ENCODE measurements at regions not wholly inside any gene's neighbourhood (a gene's known extent, or its start where the extent isn't known, plus 50 kb on each side); places are given as distances from the start of the nearest gene placed in this dataset.

DNA sequence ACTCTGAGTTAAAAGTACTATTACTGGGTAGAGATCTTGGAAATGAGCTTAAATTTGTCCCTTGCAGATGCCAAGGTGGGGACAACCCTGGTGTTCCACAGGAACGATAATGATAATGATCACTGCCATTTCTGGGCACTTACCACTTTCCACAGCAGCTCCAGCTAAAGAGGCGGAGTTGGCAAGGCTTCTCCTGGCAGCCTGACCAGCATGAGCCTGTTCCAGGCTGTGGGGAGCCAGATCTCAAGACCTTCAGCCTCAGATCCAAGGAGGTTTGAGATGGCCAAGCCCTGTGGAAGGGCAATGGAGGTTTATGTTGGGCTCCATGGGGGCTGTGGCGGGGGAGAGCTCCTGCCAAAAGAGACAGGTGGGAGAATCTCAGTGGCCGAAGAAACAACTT, 244.9 kb upstream of the MVB12B start:
- intact Hi-C loops (cut with DNase I, micrococcal nuclease), result no loop called here
- DNase-seq (no peak), ATAC-seq (no peak)

DNA sequence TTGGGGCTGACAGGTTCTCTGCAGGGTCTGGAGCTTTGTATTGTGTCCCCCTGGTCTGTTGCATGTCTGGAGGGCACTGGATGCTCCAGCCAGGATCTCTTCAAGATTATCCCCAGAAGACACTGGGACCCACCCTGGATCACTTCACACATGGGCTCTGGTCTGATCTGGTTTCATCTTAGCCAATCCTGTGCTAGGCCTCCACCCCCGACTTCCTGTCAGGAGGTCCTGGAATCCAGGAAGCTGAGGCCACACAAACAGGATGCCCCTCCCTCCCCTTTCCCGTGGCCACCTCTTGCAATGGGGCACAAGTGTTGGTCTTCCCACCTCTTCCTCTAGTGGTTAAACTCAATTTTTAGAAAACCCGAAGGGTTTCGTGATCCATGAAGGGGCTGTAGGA, 242.6 kb upstream of the MVB12B start:
- ATAC-seq (no peak), DNase-seq (no peak)
- intact Hi-C loops (cut with DNase I, micrococcal nuclease), result no loop called here

DNA sequence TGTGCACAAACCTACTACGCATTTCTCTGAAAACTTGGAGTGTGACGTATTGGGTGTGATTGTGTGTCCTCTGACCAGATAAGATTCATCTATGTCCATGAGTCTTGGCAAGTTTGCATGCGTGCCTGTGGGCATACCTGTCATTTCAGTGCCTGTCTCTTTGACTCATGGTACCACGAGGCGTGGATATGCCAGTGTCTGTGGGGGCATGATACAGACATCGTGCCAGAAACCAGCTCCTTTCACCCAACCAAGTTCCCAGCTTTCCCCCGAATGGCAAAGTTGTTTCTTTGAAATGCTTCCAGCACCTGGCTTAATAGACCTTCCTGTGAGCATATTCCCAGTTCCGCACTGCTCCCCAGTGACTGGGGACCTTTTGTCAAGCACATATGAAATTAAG, 241.9 kb upstream of the MVB12B start:
- intact Hi-C loops (cut with DNase I, micrococcal nuclease), result no loop called here
- no peak for ATAC-seq

DNA sequence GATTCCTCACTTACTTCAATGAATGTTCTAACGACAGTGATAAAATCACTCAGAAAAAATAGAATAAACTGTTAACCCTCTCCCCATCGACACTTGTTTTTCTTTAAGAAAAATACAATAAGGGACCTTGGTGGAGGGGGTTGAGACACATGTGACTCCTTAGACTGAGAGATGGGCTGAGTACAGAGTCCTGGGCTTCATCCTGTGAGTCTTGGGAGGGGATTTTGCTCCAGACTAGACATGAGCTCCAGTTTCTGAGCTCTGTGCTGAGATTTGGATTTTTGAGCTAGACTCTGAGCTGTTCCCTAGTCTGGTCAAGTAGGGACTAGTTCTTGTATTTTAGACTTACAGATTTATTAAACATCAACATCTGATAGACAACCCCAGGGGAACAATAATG, 241.5 kb upstream of the MVB12B start:
- intact Hi-C loops (cut with DNase I, micrococcal nuclease), result no loop called here
- no peak for DNase-seq
- no peak for ATAC-seq

More for the DNA sequence above, 241.9 kb upstream of the MVB12B start:
- DNase-seq, result no peak

DNA sequence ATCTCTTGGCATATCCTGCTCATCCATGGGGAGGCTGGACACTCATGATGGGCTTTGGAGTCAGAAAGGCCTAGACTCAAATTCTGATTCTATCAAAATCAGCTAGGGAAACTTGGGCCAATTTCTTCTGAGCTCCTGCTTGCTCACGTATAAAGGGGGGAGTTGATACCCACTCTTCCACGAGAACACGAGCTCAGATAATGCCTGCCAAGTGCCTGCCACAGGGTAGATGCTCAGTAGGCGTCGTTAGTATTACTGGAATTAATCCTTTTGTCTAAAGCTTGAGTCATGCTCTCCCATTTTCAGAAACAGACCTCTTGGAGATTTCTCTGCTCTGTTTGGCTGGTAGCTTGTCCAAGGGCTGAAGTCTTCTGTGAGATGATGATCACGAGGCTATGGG, 238.3 kb upstream of the MVB12B start:
- no peak for ATAC-seq
- intact Hi-C loops (cut with DNase I, micrococcal nuclease), result no loop called here
- DNase-seq, result no peak

DNA sequence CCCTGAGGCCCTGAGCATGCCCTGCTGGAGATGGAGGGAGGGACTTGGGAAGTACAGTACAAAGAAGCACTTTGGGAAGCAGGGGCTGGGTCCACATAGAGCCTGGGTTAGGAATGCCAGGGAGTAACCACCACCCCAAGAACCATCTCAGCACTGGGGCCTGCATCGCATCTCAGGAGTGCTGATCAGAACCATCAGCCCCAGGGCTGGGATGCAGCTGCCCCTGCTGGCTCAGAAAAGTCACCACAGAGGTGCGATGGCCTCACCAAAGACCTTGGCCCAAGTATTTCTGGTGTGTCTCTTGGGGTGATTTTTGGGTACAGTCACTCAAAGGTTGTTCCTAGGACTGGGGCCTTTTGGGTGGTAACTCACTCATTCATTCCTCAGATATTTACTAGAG, 236.8 kb upstream of the MVB12B start:
- intact Hi-C loops (cut with DNase I, micrococcal nuclease), result no loop called here
- no peak for DNase-seq
- no peak for ATAC-seq

DNA sequence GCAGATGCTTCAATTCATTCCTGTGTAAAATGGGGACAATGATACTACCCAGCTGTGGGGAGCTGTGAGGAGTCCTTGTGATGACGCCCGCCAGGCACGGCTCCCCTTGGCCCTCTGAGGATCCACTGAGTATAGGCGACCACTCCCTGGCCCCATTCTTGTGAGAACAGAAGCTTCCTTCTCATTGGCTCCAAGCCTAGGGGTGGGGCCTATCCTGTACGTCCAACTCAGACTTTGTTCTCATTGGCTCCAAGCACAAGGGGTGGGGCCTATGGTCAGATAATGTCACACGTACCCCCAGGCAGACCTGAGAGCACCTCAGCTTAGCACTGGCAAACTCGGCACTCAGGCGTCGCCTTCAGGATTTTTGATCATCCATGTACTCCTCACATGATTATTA, 232.9 kb upstream of the MVB12B start:
- intact Hi-C loops (cut with DNase I, micrococcal nuclease), result no loop called here
- ATAC-seq (no peak), DNase-seq (no peak)

DNA sequence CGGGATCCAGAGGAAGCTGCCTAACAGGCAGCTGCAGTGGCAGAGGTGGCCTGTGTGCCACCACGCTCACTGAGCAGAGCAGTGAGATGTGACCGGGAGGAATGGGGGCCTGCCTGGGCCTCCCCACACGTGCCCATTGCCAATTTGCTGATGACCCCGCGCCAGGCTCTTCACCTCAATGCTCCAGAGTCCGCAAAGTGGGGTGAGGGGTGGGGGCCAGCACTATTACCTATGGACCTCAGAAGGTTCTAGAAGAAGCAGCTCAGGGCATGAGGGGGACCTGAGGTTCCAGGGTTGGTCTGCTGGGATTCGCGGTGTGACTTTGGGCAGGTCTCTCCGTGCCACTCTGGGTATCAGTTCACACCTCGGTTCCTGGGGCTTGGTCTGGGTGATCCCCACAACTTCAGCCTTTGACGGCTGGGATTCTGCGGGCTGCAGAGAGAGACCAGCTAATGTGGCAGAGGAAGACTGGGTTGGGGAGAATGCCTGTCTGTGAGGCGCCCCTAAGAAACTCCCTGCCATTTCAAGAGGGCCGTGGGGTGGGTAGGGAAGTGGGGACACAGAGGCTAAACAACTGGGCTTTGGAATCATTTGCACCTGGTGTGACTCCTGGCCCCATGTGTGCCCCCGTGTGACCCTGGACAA, 231.0 kb upstream of the MVB12B start:
- intact Hi-C loops (cut with DNase I, micrococcal nuclease), result no loop called here
- ATAC-seq (no peak), DNase-seq (no peak)

DNA sequence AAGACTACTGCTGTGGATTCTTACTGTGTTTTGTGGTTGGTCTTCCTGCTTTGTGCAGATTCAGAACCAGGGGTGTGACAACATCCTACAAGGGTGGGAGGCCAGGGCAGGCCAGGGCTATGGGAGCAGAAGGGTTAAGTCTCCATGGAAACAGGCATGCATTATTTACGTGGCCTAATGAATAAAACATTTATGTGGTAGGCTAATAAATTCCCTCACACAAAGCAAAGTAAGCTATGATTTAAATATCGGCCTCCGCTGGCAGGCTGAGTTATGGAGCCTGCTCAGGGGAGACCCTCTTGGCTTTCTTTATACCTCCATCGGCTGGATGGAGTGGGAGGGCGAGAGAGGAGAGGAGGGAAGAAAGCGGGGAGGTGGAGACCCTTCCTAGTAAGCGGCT, 230.3 kb upstream of the MVB12B start:
- ATAC-seq (no peak), DNase-seq (no peak)
- intact Hi-C loops (cut with DNase I, micrococcal nuclease), result no loop called here

DNA sequence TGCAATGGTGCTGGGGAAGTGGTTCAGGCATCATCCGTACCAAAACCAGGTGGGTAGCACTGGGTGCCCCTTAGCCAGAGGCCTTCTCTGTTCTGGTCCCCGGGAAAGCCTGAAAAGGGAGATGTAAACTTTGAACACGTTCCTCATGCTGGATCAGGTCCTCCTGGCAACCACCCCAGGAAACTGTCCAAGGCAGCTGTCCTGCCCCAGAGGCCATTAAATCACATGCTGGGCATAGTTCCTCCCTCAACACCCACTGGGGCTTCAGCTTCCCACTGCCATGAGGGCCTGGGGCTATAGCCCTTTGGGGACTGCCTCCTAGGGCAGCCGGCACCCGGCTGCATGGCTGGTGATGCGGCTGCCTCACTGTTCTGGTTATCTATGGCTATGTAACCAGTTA, 228.9 kb upstream of the MVB12B start:
- ATAC-seq (no peak), DNase-seq (no peak)
- intact Hi-C loops (cut with DNase I, micrococcal nuclease), result no loop called here

DNA sequence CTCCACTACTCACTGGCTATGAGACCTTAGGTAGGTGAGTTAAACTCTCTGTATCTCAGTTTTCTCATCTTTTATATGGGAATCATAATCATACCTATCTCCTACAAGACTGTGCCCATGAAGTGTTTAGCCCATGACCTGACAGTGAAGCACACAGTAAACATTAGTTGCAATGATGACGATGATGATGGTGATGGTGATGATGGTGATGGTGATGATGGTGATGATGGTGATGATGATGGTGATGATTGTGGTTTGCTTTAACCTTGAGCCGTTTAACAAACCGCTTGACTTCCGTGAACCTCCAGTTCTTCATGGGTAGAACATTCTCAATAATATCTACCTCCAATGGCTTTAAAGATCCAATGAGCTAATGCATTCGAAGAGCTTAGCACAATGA, 220.2 kb upstream of the MVB12B start:
- DNase-seq (no peak), ATAC-seq (no peak)
- intact Hi-C loops (cut with DNase I, micrococcal nuclease), result no loop called here

DNA sequence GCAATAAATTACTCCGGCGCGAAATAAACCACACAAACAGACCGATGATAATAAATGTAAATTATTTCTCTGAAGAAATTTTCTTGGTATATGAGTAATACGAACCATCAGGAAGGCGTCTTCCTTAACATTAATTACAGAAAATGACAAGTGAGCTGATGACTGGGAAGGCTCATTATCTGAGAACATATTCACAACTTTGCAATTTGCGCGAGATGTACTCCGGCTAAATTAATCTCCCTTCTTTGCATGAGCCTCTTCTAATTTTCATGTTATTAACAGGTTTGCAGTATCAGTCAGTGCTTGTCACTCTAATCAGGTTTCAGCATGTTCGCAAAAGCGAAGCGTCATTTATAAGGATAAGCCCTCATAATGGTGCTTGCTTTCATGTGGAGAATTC, 218.9 kb upstream of the MVB12B start:
- intact Hi-C loops (cut with DNase I, micrococcal nuclease), result no loop called here
- DNase-seq (no peak), ATAC-seq (no peak)

DNA sequence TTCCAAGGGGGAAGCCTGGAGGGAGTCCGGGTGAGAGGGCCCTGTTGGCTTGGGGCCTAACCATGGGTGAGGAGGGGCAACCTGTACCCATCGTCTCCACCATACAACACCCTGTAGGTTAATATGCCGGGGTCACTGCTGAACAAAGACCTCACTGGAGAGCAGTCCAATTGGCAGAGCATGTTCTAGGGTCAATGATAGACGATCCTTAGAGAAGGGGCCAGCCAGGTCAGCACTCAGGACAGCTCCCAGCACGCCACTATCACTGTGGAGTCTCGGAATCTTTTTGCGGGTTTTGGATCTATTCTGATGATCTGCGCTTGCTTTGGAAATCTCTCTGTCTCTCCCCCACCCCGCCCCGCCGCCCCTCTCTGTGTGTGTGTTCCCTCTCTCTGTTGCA, 218.4 kb upstream of the MVB12B start:
- intact Hi-C loops (cut with DNase I, micrococcal nuclease), result no loop called here
- ATAC-seq (no peak), DNase-seq (no peak)

DNA sequence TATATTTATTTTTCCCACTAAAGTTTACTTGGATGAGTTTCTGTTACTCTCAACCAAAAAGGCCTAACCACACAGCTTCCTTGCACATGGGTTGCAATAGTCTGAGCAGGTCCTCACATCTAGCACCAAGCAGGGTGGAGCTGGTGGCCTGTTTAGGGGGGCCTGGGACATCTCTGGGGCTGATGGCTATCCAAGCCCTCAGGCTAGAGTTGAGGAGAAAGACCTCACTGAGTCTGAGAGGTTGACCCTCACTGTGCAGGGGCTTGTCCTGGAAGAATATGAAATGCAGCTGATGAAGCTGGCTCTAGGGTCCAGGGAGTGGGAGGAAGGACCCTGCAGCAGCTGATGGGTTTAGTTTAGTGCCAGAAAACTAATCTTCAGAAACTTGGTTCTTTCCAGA, 217.1 kb upstream of the MVB12B start:
- intact Hi-C loops (cut with DNase I, micrococcal nuclease), result no loop called here
- no peak for DNase-seq
- ATAC-seq, result no peak

DNA sequence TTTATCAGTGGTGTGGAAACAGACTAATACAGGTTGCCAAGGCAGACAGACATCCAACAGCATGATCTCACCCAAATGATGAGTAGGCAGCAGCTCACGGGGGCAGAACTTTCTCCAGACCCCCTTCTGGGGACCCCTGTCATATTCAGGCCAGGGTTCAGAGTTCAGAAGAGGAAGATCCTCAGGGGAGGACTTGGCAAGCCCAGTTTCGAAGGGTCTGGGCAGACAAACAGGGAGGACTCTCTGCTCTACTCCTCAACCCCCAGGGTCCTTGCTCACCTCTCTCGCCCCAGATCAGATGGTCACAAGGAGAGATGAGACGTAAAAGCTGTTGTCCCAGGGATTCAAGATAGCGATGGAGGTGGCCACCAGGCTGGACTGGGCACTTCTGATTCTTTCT, 215.1 kb upstream of the MVB12B start:
- DNase-seq, result no peak
- intact Hi-C loops (cut with DNase I, micrococcal nuclease), result no loop called here
- no peak for ATAC-seq

DNA sequence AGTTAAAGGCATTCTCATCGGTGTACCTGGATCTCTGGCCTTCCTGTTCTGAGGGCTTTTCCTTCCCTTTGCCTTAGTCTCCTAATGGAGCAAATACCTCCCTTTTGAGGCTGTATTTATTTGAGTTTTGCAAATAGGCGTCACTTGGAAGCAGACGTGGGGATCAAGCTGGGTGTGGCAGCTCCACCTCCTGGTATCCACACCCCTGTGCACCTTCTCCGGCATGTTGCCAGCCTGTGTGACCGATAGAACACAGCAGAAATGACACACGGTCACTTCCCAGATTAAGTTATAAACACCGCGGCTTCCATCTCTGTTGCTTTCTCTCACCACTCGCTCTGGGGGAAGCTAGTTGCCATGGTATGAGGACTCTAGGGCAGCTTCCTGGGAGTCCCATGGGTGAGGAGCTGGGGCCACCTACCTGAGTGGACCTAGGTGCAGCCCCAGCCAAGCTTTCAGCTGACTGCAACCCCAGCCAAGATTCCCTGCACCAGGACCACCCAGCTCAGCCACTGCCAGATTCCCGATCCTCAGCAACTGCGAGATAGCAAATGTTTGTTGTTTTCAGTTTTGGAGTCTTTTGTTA, 214.4 kb upstream of the MVB12B start:
- intact Hi-C loops (cut with DNase I, micrococcal nuclease), result no loop called here
- peak in 1 of 2 donors; percentile 66 for DNase-seq
- ATAC-seq, result peak; percentile 67

DNA sequence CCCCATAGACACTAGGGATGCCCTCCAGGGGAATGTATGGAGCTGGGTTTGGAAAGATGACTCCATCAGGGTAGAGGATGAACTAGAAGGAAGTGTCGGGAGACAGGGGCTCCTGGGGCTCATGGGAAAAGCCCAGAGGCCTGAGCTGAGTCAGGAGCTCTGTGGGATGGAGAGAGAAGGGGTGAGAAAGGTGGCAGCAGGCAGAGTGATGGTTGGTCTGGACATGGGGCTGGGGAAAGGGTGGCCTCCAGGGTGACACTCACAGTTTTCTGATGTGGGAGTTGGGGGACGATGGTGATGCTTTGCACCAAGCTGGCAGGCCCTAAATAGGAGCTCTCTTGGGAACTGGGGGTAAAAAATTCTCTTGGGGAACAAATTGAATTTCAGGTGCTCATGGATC, 213.5 kb upstream of the MVB12B start:
- ATAC-seq, result no peak
- no peak for DNase-seq
- intact Hi-C loops (cut with DNase I, micrococcal nuclease), result no loop called here

DNA sequence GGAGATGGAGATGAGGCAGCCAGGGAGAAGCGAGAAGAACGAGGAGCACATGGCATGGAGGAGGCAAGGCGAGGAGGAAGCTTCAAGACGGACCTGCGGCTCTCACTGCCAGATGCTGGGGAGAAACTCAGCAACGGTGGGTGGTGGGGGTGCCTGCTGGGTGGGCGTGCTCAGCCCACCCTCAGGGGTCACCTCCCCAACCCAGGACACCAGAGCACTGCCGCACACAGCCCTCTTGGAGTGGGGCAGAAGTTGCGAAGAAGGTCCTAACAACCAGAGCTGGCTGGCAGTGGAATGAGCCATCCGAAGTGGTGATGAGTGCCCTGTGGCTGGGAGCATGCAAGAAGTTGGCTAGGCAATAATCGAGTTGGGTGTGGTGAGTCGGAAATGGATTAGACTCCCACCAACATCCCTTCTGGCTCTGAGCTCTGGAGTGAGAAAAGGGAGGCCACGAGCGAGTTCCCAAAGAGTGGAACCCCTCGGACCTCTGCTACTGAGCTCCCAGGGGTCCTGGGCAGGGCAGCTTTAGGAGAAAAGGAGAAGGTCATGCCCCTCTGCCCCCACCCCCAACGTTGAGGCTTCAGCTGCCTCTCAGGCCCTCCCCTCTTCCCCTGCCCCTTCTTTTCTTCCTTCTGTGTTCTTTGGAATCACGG, 212.7 kb upstream of the MVB12B start:
- DNase-seq (no peak), ATAC-seq (no peak)
- intact Hi-C loops (cut with DNase I, micrococcal nuclease), result no loop called here

DNA sequence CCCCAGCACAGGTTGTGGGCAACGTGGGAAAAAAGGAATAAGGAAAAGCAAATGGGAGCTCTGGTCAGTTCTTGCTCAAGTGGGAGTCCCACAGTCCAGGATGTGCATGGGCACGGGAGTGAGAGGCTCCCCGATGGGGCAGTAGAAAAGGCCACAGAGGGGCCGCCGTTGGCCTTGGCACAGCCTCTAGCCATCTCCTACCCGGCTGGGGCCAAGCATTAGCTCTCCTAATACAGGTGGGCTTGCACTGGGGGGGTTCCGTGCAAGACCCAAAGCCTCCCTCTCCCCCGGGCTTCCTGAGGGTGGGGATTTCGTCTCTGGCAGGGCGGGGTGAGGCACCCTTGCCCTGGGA, 212.2 kb upstream of the MVB12B start:
- intact Hi-C loops (cut with DNase I, micrococcal nuclease), result no loop called here
- ATAC-seq, result no peak

DNA sequence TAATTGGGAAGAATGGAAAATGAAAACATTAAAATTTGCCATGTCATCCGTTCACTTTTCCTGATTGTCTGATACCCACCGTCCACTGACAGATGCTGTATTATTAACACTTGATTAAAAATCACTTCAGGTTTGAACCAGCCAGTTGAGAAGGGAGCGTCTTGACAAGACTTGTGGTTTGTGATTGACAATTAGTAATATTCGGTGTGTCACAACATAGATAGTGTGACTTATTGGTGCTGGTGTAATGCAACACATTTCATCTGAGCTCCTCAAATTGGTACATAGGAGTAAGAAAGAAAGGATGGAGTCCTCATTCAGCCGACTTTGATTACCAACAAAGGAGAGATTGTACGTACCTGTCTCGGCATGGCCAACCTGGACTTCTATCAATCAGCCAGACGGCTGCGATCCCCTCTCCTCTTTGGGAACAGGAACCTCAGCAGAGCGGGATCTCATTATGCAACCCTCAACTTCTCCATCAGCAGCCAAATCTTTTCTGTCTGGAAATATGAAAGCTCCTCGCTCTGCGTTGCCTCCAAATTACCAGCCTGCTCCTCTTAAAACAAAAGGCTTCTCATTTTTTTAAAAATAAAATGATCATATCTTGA, 211.7 kb upstream of the MVB12B start:
- ATAC-seq (no peak), DNase-seq (no peak)
- intact Hi-C loops (cut with DNase I, micrococcal nuclease), result no loop called here

More for the DNA sequence above, 212.2 kb upstream of the MVB12B start:
- DNase-seq, result no peak
